Adrenal gland (tissue), 9 donors: ENCODE measurements at regions not wholly inside any gene's neighbourhood (a gene's known extent, or its start where the extent isn't known, plus 50 kb on each side); places are given as distances from the start of the nearest gene placed in this dataset.

Source experiments
- DNase-seq, 7 donors: peaks; one replicate each; pipeline ENCODE4 v3.0.0-alpha.2; 2019 to 2020
- H3K27ac ChIP-seq, 5 donors: fragments of 200-600 bp; sonication (generic) in 4 of 5; 1 replicate in 3 of 5; 2 replicates in 2 of 5; pipeline versions ENCODE4 v1.5.1 to v1.8.0; 2016 to 2020; ENCODE audit warnings: mild to moderate bottlenecking in 1 of 5
- H3K27me3 ChIP-seq: fragments of 200-600 bp; 2 replicates; pipeline ENCODE4 v1.8.0; 2021
- H3K36me3 ChIP-seq, 2 donors: fragments of 200-600 bp; replicated peaks in 1 of 2; 1 replicate in 1 of 2; 2 replicates in 1 of 2; pipeline versions ENCODE4 v1.5.1 to v1.8.0; 2018 to 2022
- H3K4me1 ChIP-seq, 2 donors: fragments of 200-600 bp; replicated peaks in 1 of 2; 1 replicate in 1 of 2; 2 replicates in 1 of 2; pipeline versions ENCODE4 v1.5.1 to v1.8.0; 2018 to 2021
- H3K4me3 ChIP-seq, 4 donors: fragments of 200-600 bp; sonication (generic) in 3 of 4; one replicate each; pipeline ENCODE4 v1.5.1; 2016 to 2018
- H3K9me3 ChIP-seq, 3 donors: fragments of 200-600 bp; sonication (generic) in 1 of 3; replicated peaks in 1 of 3; 1 replicate in 2 of 3; 2 replicates in 1 of 3; pipeline versions ENCODE4 v1.5.1 to v1.8.0; 2016 to 2021
- CTCF ChIP-seq, 6 experiments: fragments of 450-650 bp in 4 of 6; fragments of 200-600 bp in 2 of 6; sonication (generic) in 1 of 6; IDR thresholded peaks; 1 replicate in 5 of 6; 2 replicates in 1 of 6; pipeline versions ENCODE4 v1.5.1 to v1.8.0; 2016 to 2021; ENCODE audit warnings: antibody characterized with exemption in 6 of 6, mild to moderate bottlenecking in 2 of 6, moderate library complexity in 1 of 6
- POLR2A ChIP-seq, 2 donors: fragments of 450-650 bp; IDR thresholded peaks; one replicate each; pipeline ENCODE4 v1.6.1; 2017; ENCODE audit warnings: antibody characterized with exemption in 2 of 2, mild to moderate bottlenecking in 2 of 2, moderate library complexity in 1 of 2
- WGBS, 4 donors: extraction: QIAGEN DNeasy Blood & Tissue Kit in 2 of 4; methylation state at CpG; one replicate each; pipeline versions ENCODE4 v1.1.5 to v1.1.7; 2013 to 2017; 5-methylcytosine and 5-hydroxymethylcytosine counted together
- intact Hi-C, 2 donors: fragments of 100-400 bp; cut with DNase I; formaldehyde crosslinking; loops; one replicate each; pipeline versions ENCODE4 v1.14.1 to v1.15.0; 2022 to 2023
- donor health status: healthy with polysubstance abuse.
- donor health status: Bipolar disorder and iron deficiency.
- donor health status: DM: yes; HTN: yes; CAD: no.
- donor health status: DM: no; HTN: no; CAD: no.
- donor health status: DM: no; HTN: no; CAD: no.

- peaks cover 16 to 45% of the 10 kb centered on the region in 2 donors for H3K4me1 ChIP-seq
- H3K27ac ChIP-seq = no peak overlapping the region
These were observed 299.4 kb downstream of the PARP8 start for GRCh38 chr5:50965654-50966375.

GRCh38 chr5:50967009-50967562, 300.6 kb downstream of the PARP8 start:
- intact Hi-C loops = loop anchor here (5.0 to 10.0 kb wide), 2 partner anchors 1035 to 1038 kb away; no protein-coding TSS in a partner anchor
- DNase-seq = no peak
- peak overlapping the region in 1 of 4 donors; percentile 61 for H3K4me3 ChIP-seq
- no peaks in the 10 kb centered on the region for H3K9me3 ChIP-seq
- H3K27me3 ChIP-seq = peaks cover 74% of the 10 kb centered on the region
- peaks cover 16 to 45% of the 10 kb centered on the region in 2 donors for H3K4me1 ChIP-seq
- 7 to 16% (median 10%) methylated on average over 12 of the region's 12 CpGs for WGBS, 4 donors
- H3K27ac ChIP-seq = peak overlapping the region in 1 of 5 donors; percentile 34
- TF ChIP-seq CTCF (IDR thresholded peaks at IDR 0.05) (no peak), POLR2A (IDR thresholded peaks at IDR 0.05) (no peak)
- no peaks in the 10 kb centered on the region for H3K36me3 ChIP-seq

More at GRCh38 chr5:50965654-50966375, 299.4 kb downstream of the PARP8 start:
- 23 to 39% (median 27%) methylated on average over 21 to 29 of the region's 29 CpGs for WGBS, 4 donors
- TF ChIP-seq CTCF (IDR thresholded peaks at IDR 0.05) (no peak), POLR2A (IDR thresholded peaks at IDR 0.05) (no peak)
- Histone ChIP-seq H3K4me3 (no peak overlapping the region), H3K27me3 (peaks cover 74% of the 10 kb centered on the region), H3K36me3 (no peaks in the 10 kb centered on the region), H3K9me3 (no peaks in the 10 kb centered on the region)
- DNase-seq = no peak
- intact Hi-C loops = loop anchor here (5.0 to 10.0 kb wide), 2 partner anchors 1036 to 1039 kb away; no protein-coding TSS in a partner anchor

- H3K4me1 ChIP-seq = peaks cover 16 to 45% of the 10 kb centered on the region in 2 donors
- H3K27ac ChIP-seq = peak overlapping the region in 1 of 5 donors; percentile 34
- no peak for TF ChIP-seq POLR2A (IDR thresholded peaks at IDR 0.05)
- TF ChIP-seq CTCF (IDR thresholded peaks at IDR 0.05) = no peak
- intact Hi-C loops = loop anchor here (5.0 to 10.0 kb wide), 2 partner anchors 1035 to 1037 kb away; no protein-coding TSS in a partner anchor
- DNase-seq = peak in 3 of 7 donors; percentile 19 to 69 (median 25)
- H3K9me3 ChIP-seq = no peaks in the 10 kb centered on the region
- peaks cover 71% of the 10 kb centered on the region for H3K27me3 ChIP-seq
- peak overlapping the region in 2 of 4 donors; percentile 35 to 61 for H3K4me3 ChIP-seq
- H3K36me3 ChIP-seq = no peaks in the 10 kb centered on the region
- WGBS, 4 donors = 5 to 8% (median 6%) methylated on average over 21 to 22 of the region's 22 CpGs
These were observed 301.3 kb downstream of the PARP8 start for GRCh38 chr5:50967563-50968355.
